Nephron progenitor cell (in vitro differentiated cells): ENCODE measurements at regions not wholly inside any gene's neighbourhood (a gene's known extent, or its start where the extent isn't known, plus 50 kb on each side); places are given as distances from the start of the nearest gene placed in this dataset.

ENCODE experiments used
- DNase-seq: peaks from one replicate; pipeline ENCODE4 v3.0.0; 2021
- H3K27ac Mint-ChIP-seq: 2 replicates; pipeline ENCODE4 v1.8.0; 2021; ENCODE audit warnings: mild to moderate bottlenecking, moderate library complexity, mixed read lengths
- H3K27me3 Mint-ChIP-seq: 2 replicates; pipeline ENCODE4 v1.8.0; 2021; ENCODE audit warnings: mild to moderate bottlenecking, low read depth, mixed read lengths; ENCODE audit not compliant: poor library complexity
- H3K36me3 Mint-ChIP-seq: 2 replicates; pipeline ENCODE4 v1.8.0; 2021; ENCODE audit warnings: low read depth, mixed read lengths
- H3K4me1 Mint-ChIP-seq: 2 replicates; pipeline ENCODE4 v1.8.0; 2021; ENCODE audit warnings: mixed read lengths
- H3K4me3 Mint-ChIP-seq: 2 replicates; pipeline ENCODE4 v1.8.0; 2021; ENCODE audit warnings: mild to moderate bottlenecking, moderate library complexity, mixed read lengths
- H3K9me3 Mint-ChIP-seq: 2 replicates; pipeline ENCODE4 v1.8.0; 2021; ENCODE audit warnings: mild to moderate bottlenecking, moderate library complexity, mixed read lengths
- CTCF ChIP-seq: fragments of 200-600 bp; sonication (generic); IDR thresholded peaks from 2 replicates; pipeline ENCODE4 v1.5.0; 2021; ENCODE audit warnings: antibody characterized with exemption

GRCh38 chr5:167482555-167482954 is 808.9 kb upstream of the WWC1 start:
- no peak overlapping the region for H3K27ac Mint-ChIP-seq
- H3K4me3 Mint-ChIP-seq = no peak overlapping the region
- TF ChIP-seq CTCF = no peak

GRCh38 chr5:167485061-167485774 is 806.2 kb upstream of the WWC1 start:
- TF ChIP-seq CTCF = no peak
- H3K36me3 Mint-ChIP-seq = no peaks in the 10 kb centered on the region
- H3K9me3 Mint-ChIP-seq = no peaks in the 10 kb centered on the region
- peaks cover 3% of the 10 kb centered on the region for H3K27me3 Mint-ChIP-seq
- DNase-seq = no peak
- H3K27ac Mint-ChIP-seq = no peak overlapping the region
- H3K4me3 Mint-ChIP-seq = no peak overlapping the region
- H3K4me1 Mint-ChIP-seq = peaks cover 8% of the 10 kb centered on the region

More at GRCh38 chr5:167482555-167482954, 808.9 kb upstream of the WWC1 start:
- Mint-ChIP-seq H3K4me1 (peaks cover 8% of the 10 kb centered on the region), H3K9me3 (no peaks in the 10 kb centered on the region), H3K36me3 (no peaks in the 10 kb centered on the region), H3K27me3 (peaks cover 3% of the 10 kb centered on the region)
- no peak for DNase-seq

GRCh38 chr5:167488371-167488770 is 803.1 kb upstream of the WWC1 start:
- Mint-ChIP-seq H3K27ac (no peak overlapping the region), H3K4me1 (no peaks in the 10 kb centered on the region), H3K27me3 (peaks cover 3% of the 10 kb centered on the region), H3K36me3 (no peaks in the 10 kb centered on the region), H3K9me3 (no peaks in the 10 kb centered on the region), H3K4me3 (no peak overlapping the region)
- no peak for DNase-seq
- TF ChIP-seq CTCF = no peak

GRCh38 chr5:167489202-167489601 is 802.2 kb upstream of the WWC1 start:
- no peak for DNase-seq
- Mint-ChIP-seq H3K4me3 (no peak overlapping the region), H3K36me3 (no peaks in the 10 kb centered on the region), H3K4me1 (no peaks in the 10 kb centered on the region), H3K27me3 (peaks cover 3% of the 10 kb centered on the region), H3K27ac (no peak overlapping the region), H3K9me3 (no peaks in the 10 kb centered on the region)
- TF ChIP-seq CTCF = no peak

- DNase-seq = no peak
- Mint-ChIP-seq H3K9me3 (no peaks in the 10 kb centered on the region), H3K4me3 (no peak overlapping the region), H3K27ac (no peak overlapping the region), H3K27me3 (peaks cover 4% of the 10 kb centered on the region), H3K4me1 (no peaks in the 10 kb centered on the region), H3K36me3 (no peaks in the 10 kb centered on the region)
- TF ChIP-seq CTCF = no peak
Observed at GRCh38 chr5:167503926-167504720, 787.3 kb upstream of the WWC1 start.
